CD4-positive, alpha-beta T cell treated with Interleukin-4 for 4 hours (primary cell): ENCODE measurements at regions not wholly inside any gene's neighbourhood (a gene's known extent, or its start where the extent isn't known, plus 50 kb on each side); places are given as distances from the start of the nearest gene placed in this dataset.

Source experiments
- DNase-seq: peaks from one replicate; pipeline ENCODE4 v3.0.0-alpha.2; 2020

GRCh38 chr10:3723766-3724165, 61.2 kb downstream of the KLF6 start:
- DNase-seq = no peak

- peak; percentile 23 for DNase-seq
Observed at GRCh38 chr10:3720228-3721019, 64.6 kb downstream of the KLF6 start.

- DNase-seq = no peak
Observed at GRCh38 chr10:3719024-3719843, 65.8 kb downstream of the KLF6 start.

GRCh38 chr10:3716093-3716492, 68.9 kb downstream of the KLF6 start:
- no peak for DNase-seq

GRCh38 chr10:3714967-3715366, 70.0 kb downstream of the KLF6 start:
- no peak for DNase-seq

- DNase-seq = no peak
Observed at GRCh38 chr10:3714531-3714930, 70.5 kb downstream of the KLF6 start.

GRCh38 chr10:3712707-3713106, 72.3 kb downstream of the KLF6 start:
- DNase-seq = no peak

GRCh38 chr10:3711918-3712317, 73.1 kb downstream of the KLF6 start:
- no peak for DNase-seq

GRCh38 chr10:3710764-3711163, 74.2 kb downstream of the KLF6 start:
- DNase-seq = no peak

- DNase-seq = no peak
Observed at GRCh38 chr10:3709456-3710060, 75.5 kb downstream of the KLF6 start.

- DNase-seq = no peak
Observed at GRCh38 chr10:3708852-3709251, 76.2 kb downstream of the KLF6 start.

- no peak for DNase-seq
Observed at GRCh38 chr10:3704565-3705325, 80.3 kb downstream of the KLF6 start.

- no peak for DNase-seq
Observed at GRCh38 chr10:3702569-3702968, 82.4 kb downstream of the KLF6 start.

GRCh38 chr10:3702056-3702546, 82.9 kb downstream of the KLF6 start:
- DNase-seq = no peak

- no peak for DNase-seq
Observed at GRCh38 chr10:3701491-3701890, 83.5 kb downstream of the KLF6 start.

- no peak for DNase-seq
Observed at GRCh38 chr10:3700531-3701076, 84.4 kb downstream of the KLF6 start.

- no peak for DNase-seq
Observed at GRCh38 chr10:3699916-3700315, 85.1 kb downstream of the KLF6 start.

- DNase-seq = no peak
Observed at GRCh38 chr10:3698312-3698711, 86.7 kb downstream of the KLF6 start.

- DNase-seq = no peak
Observed at GRCh38 chr10:3693698-3694080, 91.3 kb downstream of the KLF6 start.

GRCh38 chr10:3693022-3693697, 91.8 kb downstream of the KLF6 start:
- DNase-seq = no peak

- no peak for DNase-seq
Observed at GRCh38 chr10:3692387-3692999, 92.5 kb downstream of the KLF6 start.

- DNase-seq = no peak
Observed at GRCh38 chr10:3691482-3691881, 93.5 kb downstream of the KLF6 start.
